ENCODE measurements at regions not wholly inside any gene's neighbourhood (a gene's known extent, or its start where the extent isn't known, plus 50 kb on each side); places are given as distances from the start of the nearest gene placed in this dataset.
"Not testable (repeated sequence)": the region's sequence is repeated elsewhere in the genome, so short reads cannot be mapped to it uniquely, and the experiment has no call there.

DNA sequence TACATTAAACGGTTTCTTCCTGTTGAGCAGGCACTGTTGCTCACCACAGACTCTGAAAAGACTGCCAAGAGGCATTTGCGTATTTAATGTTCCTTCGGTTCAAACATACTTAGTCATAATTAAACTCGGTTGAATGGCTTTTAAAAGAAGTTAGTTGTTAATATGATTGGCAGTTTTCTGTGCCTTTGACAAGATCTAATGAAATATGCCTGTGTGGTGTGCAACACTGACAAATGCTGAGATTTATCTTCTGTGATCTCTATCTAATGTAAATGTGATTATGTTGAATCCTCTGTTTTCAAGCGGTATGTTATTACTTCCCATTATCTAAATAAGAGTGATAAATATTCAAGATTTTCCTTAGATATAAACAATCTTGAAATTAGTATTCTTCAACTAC is 1046.6 kb downstream of the CDH8 start:
- intact Hi-C loops (cut with DNase I), result no loop called here
- H3K4me3 ChIP-seq (replicated peaks in 1 of 3), result no peak overlapping the region
- 76 to 81% methylated on average over 5 of the region's 5 CpGs for WGBS, 2 donors

DNA sequence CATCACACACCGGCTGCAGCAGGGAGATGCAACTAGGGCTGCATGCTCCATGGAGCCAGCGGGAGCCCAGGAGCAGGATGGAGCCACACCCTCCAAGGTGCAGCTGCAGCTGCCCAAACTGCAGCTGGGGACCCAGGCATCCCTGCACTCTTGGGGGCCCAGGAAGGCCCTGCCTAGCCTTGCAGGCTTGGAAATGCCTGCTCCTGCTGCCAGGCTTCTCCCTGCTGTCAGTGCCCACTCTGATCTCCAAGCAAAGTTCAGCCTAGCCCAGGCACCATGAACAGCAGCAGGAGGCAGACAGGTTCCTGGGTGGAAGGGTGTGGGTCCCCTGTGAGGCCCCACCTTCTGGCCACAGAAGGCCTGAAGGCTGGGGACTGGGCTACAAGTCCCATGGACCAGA is 1057.1 kb downstream of the CDH8 start:
- H3K36me3 ChIP-seq, result no peaks in the 10 kb centered on the region
- no peak for DNase-seq
- H3K4me3 ChIP-seq (replicated peaks in 1 of 3), result no peak overlapping the region
- H3K4me1 ChIP-seq, result no peaks in the 10 kb centered on the region
- H3K27ac ChIP-seq, result no peak overlapping the region
- H3K9me3 ChIP-seq, result no peaks in the 10 kb centered on the region
- H3K27me3 ChIP-seq, result no peaks in the 10 kb centered on the region
- WGBS, 2 donors, result 65 to 72% methylated on average over 2 of the region's 2 CpGs
- no peak for TF ChIP-seq POLR2A (IDR thresholded peaks at IDR 0.05)
- TF ChIP-seq, protein P1, sequence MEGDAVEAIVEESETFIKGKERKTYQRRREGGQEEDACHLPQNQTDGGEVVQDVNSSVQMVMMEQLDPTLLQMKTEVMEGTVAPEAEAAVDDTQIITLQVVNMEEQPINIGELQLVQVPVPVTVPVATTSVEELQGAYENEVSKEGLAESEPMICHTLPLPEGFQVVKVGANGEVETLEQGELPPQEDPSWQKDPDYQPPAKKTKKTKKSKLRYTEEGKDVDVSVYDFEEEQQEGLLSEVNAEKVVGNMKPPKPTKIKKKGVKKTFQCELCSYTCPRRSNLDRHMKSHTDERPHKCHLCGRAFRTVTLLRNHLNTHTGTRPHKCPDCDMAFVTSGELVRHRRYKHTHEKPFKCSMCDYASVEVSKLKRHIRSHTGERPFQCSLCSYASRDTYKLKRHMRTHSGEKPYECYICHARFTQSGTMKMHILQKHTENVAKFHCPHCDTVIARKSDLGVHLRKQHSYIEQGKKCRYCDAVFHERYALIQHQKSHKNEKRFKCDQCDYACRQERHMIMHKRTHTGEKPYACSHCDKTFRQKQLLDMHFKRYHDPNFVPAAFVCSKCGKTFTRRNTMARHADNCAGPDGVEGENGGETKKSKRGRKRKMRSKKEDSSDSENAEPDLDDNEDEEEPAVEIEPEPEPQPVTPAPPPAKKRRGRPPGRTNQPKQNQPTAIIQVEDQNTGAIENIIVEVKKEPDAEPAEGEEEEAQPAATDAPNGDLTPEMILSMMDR (IDR thresholded peaks at IDR 0.05), result no peak
- intact Hi-C loops (cut with DNase I), result no loop called here

More for the DNA sequence above, 1046.6 kb downstream of the CDH8 start:
- H3K27ac ChIP-seq, result no peak overlapping the region
- H3K36me3 ChIP-seq, result no peaks in the 10 kb centered on the region
- no peak for TF ChIP-seq POLR2A (IDR thresholded peaks at IDR 0.05)
- TF ChIP-seq, protein P1 (IDR thresholded peaks at IDR 0.05), result no peak
- no peaks in the 10 kb centered on the region for H3K27me3 ChIP-seq
- no peak for DNase-seq
- H3K4me1 ChIP-seq, result no peaks in the 10 kb centered on the region
- H3K9me3 ChIP-seq, result no peaks in the 10 kb centered on the region

GRCh38 chr16:60949800-60950199 is 1086.4 kb downstream of the CDH8 start:
- Histone ChIP-seq H3K27ac (no peak overlapping the region), H3K36me3 (no peaks in the 10 kb centered on the region), H3K4me3 (replicated peaks in 1 of 3) (no peak overlapping the region), H3K4me1 (no peaks in the 10 kb centered on the region), H3K27me3 (no peaks in the 10 kb centered on the region), H3K9me3 (no peaks in the 10 kb centered on the region)
- DNase-seq, result no peak
- WGBS, 2 donors, result 56 to 64% methylated on average over 5 of the region's 5 CpGs
- TF ChIP-seq, protein P1 (IDR thresholded peaks at IDR 0.05), result no peak
- no peak for TF ChIP-seq POLR2A (IDR thresholded peaks at IDR 0.05)
- intact Hi-C loops (cut with DNase I), result no loop called here

DNA sequence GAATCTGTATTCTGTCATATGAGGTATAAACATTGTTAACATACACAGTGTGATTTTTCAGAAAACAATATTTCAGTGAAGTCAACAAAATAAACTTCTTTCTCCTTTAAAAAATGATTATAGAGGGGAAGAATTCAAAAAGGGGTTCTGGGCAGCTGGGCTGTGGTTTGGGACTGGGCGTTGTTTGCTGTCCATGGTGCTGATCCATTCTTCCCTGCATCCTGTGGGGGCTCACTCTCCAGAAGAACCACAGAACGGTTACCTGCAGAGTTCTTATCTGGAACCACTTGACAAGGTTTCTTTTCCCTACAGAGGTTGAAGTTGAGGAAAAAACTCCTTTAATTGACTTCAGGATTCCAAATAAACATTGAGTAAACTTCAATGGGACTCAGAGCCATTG is 1091.0 kb downstream of the CDH8 start:
- no peak for DNase-seq
- Histone ChIP-seq H3K27me3 (no peaks in the 10 kb centered on the region), H3K9me3 (no peaks in the 10 kb centered on the region), H3K27ac (no peak overlapping the region), H3K4me3 (replicated peaks in 1 of 3) (no peak overlapping the region), H3K4me1 (no peaks in the 10 kb centered on the region), H3K36me3 (no peaks in the 10 kb centered on the region)
- TF ChIP-seq, protein P1 (IDR thresholded peaks at IDR 0.05), result no peak
- TF ChIP-seq POLR2A (IDR thresholded peaks at IDR 0.05), result no peak
- WGBS, 2 donors, result 0 to 6% methylated on average over 2 of the region's 2 CpGs
- intact Hi-C loops (cut with DNase I), result no loop called here

DNA sequence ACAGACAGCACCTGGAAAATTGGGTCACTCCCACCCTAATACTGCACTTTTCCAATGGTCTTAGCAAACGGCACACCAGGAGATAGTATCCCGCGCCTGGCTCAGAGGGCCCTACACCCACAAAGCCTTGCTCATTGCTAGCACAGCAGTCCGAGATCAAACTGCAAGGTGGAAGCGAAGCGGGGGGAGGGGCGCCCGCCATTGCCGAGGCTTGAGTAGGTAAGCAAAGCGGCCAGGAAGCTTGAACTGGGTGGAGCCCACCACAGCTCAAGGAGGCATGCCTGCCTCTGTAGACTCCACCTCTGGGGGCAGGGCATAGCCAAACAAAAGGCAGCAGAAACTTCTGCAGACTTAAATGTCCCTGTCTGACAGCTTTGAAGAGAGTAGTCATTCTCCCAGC is 1100.0 kb downstream of the CDH8 start:
- H3K4me1 ChIP-seq; H3K4me3 ChIP-seq (replicated peaks in 1 of 3); H3K27me3 ChIP-seq; H3K27ac ChIP-seq; intact Hi-C loops (cut with DNase I); DNase-seq; H3K9me3 ChIP-seq; H3K36me3 ChIP-seq: not testable (repeated sequence)
- 95 to 97% methylated on average over 9 to 10 of the region's 10 CpGs for WGBS, 2 donors

DNA sequence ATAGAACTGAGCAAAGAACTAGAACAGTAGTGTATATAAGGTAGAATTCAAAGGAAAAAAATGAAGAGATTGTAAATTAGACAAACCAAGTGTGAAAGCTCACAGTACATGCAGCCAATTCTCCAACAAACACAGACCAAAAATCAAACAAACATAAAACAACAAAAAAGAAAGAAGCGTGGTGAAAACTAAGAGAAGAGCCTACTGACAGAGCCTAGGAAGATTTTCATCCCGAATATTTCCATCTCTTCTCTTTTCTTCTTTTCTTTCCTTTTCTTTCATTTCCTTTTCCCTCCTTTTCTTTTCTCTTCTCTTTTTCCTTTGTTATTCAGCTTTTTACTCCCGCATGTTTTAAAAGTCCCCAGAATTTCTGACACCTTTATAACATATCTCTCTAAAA is 1103.6 kb downstream of the CDH8 start:
- TF ChIP-seq, protein P1 (IDR thresholded peaks at IDR 0.05), result no peak
- no peak for TF ChIP-seq POLR2A (IDR thresholded peaks at IDR 0.05)
- no peaks in the 10 kb centered on the region for H3K4me1 ChIP-seq
- intact Hi-C loops (cut with DNase I), result no loop called here
- H3K27me3 ChIP-seq, result no peaks in the 10 kb centered on the region
- no peaks in the 10 kb centered on the region for H3K36me3 ChIP-seq
- H3K27ac ChIP-seq, result no peak overlapping the region
- no peak for DNase-seq
- WGBS, 2 donors, result 82 to 89% methylated on average over 3 of the region's 3 CpGs
- H3K4me3 ChIP-seq (replicated peaks in 1 of 3), result no peak overlapping the region
- no peaks in the 10 kb centered on the region for H3K9me3 ChIP-seq
